ENCODE measurements at regions not wholly inside any gene's neighbourhood (a gene's known extent, or its start where the extent isn't known, plus 50 kb on each side); places are given as distances from the start of the nearest gene placed in this dataset.
"Not testable (repeated sequence)": the region's sequence is repeated elsewhere in the genome, so short reads cannot be mapped to it uniquely, and the experiment has no call there.

DNA sequence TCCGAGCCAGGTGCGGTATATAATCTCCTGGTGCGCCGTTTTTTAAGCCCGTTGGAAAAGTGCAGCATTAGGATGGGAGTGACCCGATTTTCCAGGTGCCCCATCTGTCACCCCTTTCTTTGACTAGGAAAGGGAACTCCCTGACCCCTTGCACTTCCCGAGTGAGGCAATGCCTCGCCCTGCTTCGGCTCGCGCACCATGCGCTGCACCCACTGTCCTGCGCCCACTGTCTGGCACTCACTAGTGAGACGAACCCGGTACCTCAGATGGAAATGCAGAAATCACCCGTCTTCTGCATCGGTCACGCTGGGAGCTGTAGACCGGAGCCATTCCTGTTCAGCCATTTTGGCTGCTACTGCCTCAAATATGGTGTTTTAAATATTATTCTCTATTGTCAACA lies 198.0 kb downstream of the MEIS1 start:
- not testable (repeated sequence) for DNase-seq

DNA sequence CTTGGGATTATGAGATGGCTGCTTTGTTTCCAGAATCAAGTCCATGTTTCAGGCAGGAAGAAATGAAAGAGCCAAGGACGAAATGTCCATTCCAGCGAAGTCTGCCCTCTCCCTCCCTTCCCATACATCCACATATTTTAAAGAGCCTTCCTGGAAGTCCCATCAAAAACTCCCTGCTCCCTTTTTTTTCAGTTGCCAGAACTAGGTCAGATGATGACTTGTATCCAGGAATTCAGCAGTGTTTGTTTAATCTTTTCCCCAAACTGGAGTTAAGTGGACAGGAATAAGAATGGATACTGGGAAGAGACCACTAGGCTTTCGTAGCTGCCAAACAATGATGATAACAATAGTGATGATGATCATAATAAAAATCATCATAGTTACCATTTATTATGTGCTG lies 198.7 kb downstream of the MEIS1 start:
- DNase-seq = no peak

DNA sequence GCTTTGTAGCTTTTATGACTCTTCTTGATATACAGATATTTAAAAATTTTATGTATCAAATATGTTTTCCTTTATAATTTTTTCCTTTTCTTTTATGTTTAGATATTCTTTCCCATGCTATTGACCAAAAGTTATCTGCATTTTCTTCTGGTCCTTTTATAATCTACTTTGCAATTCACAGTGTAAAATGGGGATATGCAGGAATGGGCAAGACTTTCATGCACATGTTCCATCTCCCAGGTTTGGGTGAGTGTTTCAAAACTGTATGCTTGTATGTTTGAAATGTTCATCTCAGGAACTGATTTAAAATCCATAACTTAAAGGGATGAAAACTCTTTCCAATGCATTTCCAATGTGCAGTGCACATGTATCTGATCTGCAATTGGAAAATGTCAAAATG lies 199.9 kb downstream of the MEIS1 start:
- no peak for DNase-seq

DNA sequence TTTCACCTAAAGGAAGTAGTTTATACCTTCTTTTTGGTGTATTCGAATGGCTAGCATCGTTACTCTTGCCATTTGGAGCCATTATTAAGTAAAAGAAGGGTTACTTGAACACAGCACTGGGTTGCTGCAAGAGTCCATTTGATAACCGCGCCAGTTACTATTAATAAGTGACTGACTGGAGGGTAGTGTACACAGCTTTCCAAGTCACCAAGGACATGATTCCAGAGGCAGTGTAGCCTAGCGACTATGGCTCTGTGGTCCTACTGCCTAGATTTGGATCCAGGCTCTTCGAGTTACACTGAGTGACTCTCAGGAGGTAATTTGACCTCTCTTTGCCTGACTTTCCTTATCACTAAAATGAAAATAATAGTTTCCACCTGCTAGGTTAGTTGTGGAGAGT lies 206.8 kb downstream of the MEIS1 start:
- no peak for DNase-seq

DNA sequence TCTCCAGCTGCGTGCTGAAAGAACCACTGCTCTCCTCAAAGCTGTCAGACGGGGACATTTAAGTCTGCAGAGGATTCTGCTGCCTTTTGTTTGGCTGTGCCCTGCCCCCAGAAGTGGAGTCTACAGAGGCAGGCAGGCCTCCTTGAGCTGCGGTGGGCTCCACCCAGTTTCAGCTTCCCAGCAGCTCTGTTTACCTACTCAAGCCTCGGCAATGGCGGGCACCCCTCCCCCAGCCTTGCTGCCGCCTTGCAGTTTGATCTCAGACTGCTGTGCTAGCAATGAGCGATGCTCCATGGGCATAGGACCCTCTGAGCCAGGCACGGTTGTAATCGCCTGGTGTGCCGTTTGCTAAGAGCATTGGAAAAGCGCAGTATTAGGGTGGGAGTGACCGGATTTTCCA lies 213.2 kb downstream of the MEIS1 start:
- not testable (repeated sequence) for DNase-seq

DNA sequence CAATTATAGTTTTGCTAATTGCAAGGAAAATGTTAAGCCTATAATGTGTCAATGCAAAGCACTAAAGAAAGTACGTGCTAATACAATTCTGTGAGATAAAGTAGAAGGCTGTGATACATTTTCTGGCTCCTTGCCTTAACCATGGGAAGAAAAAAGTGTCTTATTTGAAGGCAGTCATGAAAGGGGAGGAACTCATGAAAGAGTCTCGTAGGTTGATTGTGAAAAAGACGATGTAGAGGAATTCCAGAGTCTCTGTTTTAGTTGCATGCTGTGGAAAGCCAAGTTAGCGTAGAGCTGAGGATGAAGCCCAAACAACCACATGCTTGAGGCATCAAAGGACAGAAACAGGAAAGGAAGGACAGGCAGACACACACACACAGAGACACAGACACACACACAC lies 214.1 kb downstream of the MEIS1 start:
- no peak for DNase-seq

DNA sequence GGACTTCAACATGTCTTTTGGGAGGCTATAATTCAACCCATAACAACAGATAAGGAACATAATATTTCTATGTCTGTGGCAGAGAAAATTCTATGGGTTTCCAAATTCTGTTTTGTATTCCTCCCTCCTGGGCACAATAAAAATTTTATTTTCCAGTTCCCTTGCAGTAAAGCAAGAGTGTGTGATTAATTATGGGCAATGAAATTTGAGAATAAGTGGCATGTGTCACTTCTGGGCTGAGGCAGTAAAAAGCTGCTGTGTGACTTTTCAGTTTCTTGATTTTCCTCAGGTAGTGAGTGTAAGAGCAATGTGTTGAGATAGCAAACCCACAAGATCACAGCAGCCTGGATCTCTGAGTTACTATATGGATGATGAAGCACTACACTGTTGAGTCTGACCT lies 216.4 kb downstream of the MEIS1 start:
- no peak for DNase-seq

DNA sequence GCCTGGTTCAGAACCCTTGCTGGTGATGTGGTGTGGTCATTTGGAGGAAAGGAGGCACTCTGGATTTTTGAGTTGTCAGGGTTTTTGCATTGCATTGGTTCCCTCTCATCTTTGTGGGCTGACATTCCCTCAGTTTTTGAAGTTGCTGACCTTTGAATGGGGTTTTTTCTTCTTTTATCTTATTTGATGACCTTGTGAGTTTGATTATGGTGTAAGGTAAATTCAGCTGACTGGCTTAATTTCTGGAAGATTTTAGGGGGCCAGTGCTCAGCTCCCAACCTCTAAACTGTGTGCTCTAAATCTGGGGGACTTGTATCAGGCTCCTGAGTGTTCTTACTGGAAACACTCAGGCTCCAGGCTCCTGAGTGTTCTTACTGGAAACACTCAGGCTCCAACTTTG lies 225.9 kb downstream of the MEIS1 start:
- no peak for DNase-seq

DNA sequence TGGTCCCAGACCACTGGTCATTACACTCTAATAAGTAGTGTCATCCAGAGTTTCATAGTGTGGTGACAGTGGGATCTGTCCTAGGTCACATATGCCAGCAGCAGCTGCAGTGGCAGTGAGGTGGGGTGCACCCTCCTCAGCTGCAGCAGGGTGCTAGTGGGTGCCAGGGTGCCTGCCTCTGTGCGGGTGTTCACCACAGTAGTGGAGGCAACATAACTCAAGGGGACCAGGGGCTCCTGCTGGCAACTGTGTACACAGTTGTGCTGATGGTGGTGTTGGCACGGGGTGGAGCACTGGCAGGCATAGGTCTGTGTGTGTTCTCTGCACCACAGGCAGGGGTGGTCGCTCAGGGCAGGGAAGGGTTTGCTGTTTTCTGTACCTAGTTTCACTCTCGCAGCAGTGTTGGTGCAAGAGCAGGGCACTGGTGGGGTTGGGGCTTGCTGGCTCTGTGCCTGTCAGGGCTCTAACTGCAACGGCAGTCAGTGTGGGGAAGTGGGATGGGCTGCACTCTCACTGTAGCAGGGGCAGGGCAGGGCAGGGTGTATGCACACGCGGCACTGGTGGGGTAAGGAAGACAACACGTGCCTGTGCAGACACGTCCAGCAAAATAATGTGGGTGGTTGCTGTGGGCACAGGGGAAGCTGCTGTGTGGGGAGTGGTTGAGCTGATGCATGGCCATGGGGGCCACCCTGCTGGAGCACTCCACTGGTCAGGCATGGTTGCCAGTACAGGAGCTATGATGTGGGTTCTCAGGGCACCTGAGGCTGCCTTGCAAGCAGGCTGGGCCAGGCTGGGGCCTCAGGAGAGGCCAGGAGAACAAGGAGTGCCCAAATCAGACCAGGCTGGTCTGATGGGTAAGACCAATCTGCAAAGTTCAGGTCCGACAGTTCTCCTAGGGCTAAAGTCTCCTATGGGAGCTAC lies 226.6 kb downstream of the MEIS1 start:
- DNase-seq = no peak

DNA sequence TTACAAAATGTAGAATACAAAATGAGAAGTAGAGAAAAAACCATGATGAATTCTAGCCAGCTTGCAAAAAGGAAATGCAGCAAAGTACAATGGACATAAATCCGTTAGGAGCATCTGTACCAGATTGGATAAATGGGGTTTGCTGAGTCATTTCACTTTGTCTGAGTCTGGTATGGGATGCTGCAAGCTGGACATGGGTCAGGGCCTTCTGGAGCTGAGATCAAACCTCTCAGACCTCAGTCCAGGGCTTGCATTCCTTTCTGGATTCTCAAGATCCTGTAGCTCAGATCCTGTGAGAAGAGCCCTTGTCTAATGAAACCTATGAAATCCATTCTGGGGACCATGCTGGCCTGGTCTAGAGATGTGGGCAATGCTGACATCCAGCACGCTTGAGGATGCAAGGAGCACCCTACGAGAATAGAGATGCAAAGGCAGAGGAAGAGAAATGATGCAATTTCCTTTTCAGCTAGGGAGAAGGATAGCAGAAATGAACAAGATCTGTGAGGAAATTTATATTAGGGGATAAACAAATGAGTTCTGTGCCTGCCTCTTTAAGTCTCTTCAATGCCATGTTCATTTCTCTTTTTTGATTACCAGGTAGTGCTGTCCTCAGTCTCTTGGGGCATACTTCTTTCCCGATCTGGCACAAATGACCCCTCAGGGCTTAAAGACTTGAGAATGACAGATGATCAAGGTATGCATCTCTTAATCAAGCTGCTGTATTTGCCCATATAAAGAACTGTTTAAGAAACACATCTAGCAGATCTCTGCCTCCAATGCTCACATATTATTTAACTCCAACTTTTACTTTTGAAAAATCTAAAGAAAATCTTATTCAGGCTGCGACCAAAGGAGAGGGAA lies 230.4 kb downstream of the MEIS1 start:
- DNase-seq = no peak

DNA sequence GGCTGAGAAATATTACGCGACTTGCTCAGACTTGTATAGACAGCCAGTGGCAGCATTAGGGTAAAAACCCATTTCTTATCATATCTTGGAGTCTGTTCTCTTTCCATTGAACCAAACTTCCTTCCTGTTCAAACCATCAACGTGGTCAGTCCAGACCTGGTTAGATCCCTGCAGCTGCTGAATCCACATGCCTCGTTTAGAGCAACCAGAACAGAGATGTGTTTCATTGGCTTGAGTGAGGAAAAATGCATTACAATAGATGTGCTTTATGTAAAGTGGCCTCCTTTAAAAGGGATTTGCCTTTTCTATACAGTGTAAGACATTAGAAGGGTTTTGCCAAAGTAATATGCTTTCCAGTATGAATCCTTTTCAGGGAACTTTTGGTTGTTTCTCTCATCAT lies 232.4 kb downstream of the MEIS1 start:
- DNase-seq = no peak

DNA sequence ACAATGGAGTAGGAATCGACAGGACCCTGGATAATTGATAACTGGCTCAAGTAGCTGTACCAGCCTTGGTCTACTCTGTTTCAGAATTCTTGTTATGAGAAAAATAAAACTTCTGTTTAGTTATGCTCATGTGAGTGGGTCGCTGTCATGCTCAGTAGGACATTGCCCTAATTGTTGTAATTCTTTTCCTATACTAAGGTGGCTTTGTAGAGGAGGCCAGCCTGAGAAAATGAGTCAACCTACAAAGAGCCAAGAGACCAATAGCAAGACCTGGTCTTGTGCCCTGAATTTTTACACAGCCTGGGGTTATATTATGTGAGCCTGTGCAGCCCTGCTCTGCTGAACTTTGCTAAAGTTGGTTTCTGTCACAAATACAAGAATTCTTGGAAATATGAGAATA lies 238.4 kb downstream of the MEIS1 start:
- DNase-seq = no peak

DNA sequence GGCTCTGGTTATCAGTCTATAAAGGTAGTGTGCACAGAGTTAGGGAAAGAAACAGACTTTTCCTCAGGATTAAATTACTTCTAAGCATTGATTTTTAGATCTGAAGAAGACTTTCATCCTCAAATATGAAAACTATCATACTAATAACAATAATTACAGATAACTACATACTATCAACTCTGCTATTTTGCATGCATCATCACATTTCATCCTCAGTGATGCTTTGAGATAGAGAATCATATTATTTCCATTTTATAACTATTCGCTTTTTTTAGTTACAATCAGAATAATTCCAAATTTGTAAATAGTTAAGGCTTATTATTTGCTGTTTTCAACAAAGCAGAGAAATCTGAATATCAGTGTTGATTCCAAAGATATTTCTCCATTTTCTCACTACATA lies 239.2 kb downstream of the MEIS1 start:
- no peak for DNase-seq

DNA sequence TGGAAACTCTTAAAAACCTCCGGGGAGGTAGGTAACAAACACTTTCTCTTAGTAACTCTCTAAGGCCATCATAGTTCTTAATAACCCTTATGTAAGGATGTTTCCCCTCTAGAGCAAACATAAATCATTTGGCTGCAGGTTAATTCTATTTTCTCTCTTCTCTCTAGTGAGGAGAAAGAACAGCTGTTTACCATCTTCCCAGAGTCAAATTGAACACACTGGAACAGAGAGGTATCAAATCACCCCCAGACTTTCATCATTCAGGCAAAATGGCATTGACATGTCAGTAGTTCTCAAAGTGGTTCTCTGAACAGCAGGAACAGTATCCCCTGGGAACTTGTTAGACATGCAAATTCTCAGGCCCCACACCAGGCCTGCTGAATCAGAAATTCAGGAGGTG lies 240.7 kb downstream of the MEIS1 start:
- DNase-seq = no peak

DNA sequence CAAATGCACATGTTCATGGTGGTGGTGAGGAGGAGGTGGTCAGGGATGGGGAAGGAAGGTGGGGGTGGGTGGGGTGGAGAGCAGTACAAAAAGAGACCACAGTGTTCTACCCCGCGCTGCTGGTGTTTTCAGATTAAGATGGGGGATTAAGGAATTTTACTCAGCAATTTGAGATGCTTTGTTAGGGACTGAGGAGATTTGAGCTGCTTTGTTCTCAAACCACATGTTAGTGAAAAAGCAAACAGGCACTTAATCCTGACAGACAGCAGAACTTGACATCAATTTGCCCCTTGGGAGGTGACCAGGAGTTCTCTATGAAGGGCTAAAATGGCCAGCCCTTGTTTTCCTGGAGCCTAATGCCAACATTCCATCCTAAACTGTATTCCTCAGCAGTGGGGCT lies 244.5 kb downstream of the MEIS1 start:
- no peak for DNase-seq

DNA sequence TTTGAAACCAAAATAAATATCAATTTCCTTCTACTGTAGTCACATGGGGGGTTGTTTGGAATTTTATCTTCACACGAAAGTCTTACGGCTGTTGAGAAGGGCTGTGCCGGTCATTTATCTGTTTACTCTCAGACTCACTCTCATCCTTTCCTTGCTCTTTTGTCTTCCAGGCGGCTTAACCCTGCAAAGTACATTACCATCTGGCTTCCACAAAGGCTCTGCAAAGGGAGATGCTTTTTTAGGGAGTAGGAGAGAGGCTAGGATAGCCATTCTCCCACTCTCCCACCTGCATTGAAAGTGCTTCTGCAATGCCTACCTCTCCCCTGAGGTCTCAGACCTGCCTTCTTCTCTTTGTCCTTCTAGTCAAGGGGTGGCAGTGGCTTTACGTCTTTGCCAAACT lies 247.6 kb downstream of the MEIS1 start:
- no peak for DNase-seq

DNA sequence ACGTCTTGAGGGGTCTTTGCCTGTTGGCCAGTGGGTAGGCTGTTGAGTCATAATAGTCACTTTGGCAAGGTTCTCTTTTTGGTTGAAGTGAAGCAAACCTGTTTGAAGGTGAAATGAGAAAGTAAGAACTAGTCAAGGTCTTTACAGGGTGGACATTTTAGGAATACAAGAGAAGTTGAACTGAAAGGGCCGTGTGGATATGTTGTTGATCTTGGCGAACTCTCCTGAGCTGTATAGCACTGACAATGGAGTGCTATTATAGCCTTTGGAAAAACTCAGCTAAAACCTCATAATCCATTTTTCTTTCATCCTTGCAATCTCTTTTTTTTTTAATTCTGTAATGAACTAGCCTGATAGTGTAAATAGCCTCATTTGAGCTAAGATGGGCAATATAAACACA lies 248.1 kb downstream of the MEIS1 start:
- no peak for DNase-seq

DNA sequence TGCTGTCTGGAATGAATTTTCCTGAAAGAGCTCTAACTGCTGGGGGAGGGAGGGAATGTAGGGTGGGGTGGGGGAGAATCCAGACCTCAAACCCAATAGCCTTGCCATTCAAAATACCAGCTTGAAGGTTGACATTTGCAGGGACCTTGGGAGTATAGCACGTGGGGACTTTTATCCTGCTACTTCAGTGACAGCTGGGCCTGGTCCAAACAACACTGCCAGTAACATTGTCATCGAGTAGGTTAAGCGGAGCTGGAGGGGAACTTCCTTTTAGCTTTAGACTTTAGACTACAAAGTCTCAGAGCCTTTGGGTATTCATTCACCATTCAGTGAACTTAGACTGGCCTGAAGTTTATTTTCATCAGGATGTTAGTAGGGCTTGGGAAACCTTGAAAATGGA lies 248.7 kb downstream of the MEIS1 start:
- DNase-seq = no peak

DNA sequence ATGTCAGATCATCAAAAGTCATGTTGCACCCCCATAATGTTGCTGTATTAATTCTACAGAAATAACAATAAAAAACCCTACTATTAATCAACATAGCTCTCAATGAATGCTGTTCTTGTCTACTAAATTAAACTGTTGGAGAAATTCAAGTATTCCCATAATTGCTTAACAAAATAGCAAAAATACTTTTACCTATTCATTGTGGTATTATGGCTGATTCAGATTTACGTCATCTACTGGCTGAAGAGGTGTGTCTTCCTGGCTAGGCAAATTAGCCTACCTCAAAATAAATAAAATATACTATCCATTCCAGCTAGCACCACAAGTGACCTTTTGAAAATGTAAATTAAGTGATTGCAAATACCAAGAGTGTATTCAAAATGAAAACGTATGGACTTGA lies 249.4 kb downstream of the MEIS1 start:
- no peak for DNase-seq

DNA sequence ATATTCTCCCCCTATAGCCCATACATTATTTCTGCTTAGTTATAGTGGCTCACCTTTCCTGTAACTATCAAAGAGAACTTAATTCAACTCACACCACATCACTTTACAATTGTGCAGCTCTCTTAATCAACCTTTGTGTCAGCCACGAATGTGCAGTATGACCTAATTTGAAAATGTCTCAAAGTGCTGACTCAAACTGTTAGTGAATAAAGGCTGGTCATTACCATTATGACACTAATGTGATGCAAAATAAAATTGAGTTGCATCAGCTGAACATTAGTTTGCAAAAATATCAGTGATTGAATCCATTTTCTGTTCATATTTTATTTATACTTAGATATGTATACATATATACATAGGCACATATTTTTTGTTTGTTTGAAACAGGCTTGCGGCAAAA lies 251.8 kb downstream of the MEIS1 start:
- no peak for DNase-seq

DNA sequence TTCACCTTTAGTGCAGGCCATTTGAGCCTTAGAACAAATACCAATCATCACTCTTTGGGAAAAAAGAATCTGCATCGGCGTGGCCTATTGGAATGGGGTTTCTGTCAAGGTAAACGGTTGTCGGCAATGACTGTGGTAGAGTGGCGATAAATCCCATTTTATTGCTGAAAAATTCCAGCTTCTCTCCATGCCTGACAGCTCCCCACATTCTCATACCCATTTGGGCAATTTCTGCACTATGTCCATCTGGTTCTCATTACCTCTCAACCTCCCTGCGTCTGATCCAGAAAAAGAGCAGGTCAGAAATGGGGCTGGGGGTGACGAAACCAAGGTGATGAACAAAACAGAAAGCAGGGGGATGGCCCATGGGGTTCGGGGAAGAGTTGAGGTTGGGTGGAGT lies 254.0 kb downstream of the MEIS1 start:
- DNase-seq = no peak

DNA sequence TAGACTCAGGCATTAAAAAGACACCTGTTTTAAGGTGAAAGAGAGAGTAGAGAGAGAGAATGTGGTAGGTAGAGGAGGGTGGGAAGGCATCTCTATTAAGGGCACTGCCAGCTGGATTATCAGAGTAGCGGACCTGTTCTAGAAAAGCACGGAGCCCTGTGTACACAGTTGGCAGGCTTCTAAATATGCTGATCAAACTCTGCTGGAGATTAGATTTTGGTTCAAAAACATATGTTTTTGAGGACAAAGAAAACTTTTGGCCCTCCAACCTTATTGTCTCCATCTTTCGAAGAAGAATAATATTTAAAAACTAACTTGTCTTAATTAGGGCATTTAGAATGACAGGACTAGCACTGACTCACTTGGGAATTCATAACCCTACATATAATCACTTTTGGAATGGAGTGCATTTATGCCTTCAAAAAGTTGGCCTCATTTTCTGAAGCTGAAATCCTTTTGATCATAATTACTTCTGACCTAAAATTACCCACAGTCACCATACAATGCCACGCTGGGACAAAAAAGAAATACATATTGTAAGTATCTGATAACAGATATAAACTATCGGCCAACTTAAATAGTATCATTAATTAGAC lies 254.6 kb downstream of the MEIS1 start:
- DNase-seq = no peak

DNA sequence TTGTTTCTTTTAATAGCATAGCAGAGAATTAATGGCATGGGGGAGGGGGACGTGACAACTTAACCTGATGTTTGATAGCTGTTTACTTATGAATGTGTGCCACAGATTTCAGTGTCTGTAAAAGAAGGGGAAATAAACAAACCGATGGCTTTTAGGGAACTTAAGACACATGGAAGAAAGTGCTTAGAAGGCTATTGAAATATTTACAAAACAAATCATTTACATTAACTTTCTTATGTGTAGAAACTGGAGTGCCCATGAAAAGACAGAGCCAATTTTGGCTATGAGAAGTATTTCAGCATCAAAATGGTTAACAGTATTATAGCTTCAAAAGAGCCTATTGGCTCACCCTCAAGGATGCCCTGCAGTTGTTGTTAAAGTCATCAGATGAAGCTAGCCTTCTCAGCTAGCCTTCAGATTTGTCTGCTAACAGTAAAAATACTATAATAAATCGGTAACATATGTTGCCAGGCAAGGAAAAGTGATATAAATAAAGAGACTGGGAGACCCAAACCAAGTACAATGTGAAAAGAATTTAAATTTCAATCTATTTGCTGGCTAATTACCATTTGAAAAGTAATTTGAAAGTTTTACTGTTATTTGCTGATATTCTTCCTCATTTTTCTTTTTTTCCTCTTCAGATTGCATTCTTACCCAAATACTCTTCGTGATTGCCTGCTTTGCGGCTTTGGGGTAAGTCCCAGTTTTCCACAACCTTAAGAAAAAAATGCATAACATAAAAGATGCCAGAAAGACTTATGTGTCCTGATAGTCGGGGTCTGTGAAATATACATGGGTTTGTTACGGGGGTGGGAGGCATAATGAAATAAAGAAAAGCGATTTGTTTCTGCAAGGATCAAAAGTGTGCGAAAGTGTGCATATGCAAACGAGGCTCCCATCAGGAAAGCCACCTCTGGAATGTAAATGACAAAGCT lies 256.4 kb downstream of the MEIS1 start:
- no peak for DNase-seq
